ENCODE measurements at regions not wholly inside any gene's neighbourhood (a gene's known extent, or its start where the extent isn't known, plus 50 kb on each side); places are given as distances from the start of the nearest gene placed in this dataset.
"Not testable (repeated sequence)": the region's sequence is repeated elsewhere in the genome, so short reads cannot be mapped to it uniquely, and the experiment has no call there.

GRCh38 chr11:25612806-25613205 is 719.1 kb upstream of the ANO3 start:
- Histone ChIP-seq H3K36me3 (ENCODE audit: control insufficient read depth, insufficient read depth, low read length) (no peaks in the 10 kb centered on the region), H3K9ac (ENCODE audit: low read depth, low read length) (no peak overlapping the region), H3K4me3 (ENCODE audit: low read depth, low read length) (no peak overlapping the region), H3K27me3 (ENCODE audit: control insufficient read depth, insufficient read depth, low read length) (no peaks in the 10 kb centered on the region), H3K9me3 (ENCODE audit: control insufficient read depth, insufficient read depth, low read length) (peaks cover 17% of the 10 kb centered on the region), H3K4me1 (ENCODE audit: control insufficient read depth, insufficient read depth, low read length) (peaks cover 7% of the 10 kb centered on the region; the same call in 1 of the 2 replicates), H3K27ac (ENCODE audit: low read depth, low read length) (no peak overlapping the region)

GRCh38 chr11:25613451-25613850 is 718.5 kb upstream of the ANO3 start:
- no peak overlapping the region for H3K9ac ChIP-seq (ENCODE audit: low read depth, low read length)
- no peaks in the 10 kb centered on the region for H3K27me3 ChIP-seq (ENCODE audit: control insufficient read depth, insufficient read depth, low read length)
- no peak overlapping the region for H3K4me3 ChIP-seq (ENCODE audit: low read depth, low read length)
- peaks cover 17% of the 10 kb centered on the region for H3K9me3 ChIP-seq (ENCODE audit: control insufficient read depth, insufficient read depth, low read length)
- peaks cover 7% of the 10 kb centered on the region; the same call in 1 of the 2 replicates for H3K4me1 ChIP-seq (ENCODE audit: control insufficient read depth, insufficient read depth, low read length)
- no peaks in the 10 kb centered on the region for H3K36me3 ChIP-seq (ENCODE audit: control insufficient read depth, insufficient read depth, low read length)
- no peak overlapping the region for H3K27ac ChIP-seq (ENCODE audit: low read depth, low read length)

GRCh38 chr11:25613865-25614264 is 718.1 kb upstream of the ANO3 start:
- H3K36me3 ChIP-seq (ENCODE audit: control insufficient read depth, insufficient read depth, low read length) = no peaks in the 10 kb centered on the region
- H3K27me3 ChIP-seq (ENCODE audit: control insufficient read depth, insufficient read depth, low read length) = no peaks in the 10 kb centered on the region
- H3K9me3 ChIP-seq (ENCODE audit: control insufficient read depth, insufficient read depth, low read length) = peaks cover 17% of the 10 kb centered on the region
- H3K4me1 ChIP-seq (ENCODE audit: control insufficient read depth, insufficient read depth, low read length) = peaks cover 7% of the 10 kb centered on the region; the same call in 1 of the 2 replicates
- H3K27ac ChIP-seq (ENCODE audit: low read depth, low read length) = no peak overlapping the region
- no peak overlapping the region for H3K9ac ChIP-seq (ENCODE audit: low read depth, low read length)
- no peak overlapping the region for H3K4me3 ChIP-seq (ENCODE audit: low read depth, low read length)

DNA sequence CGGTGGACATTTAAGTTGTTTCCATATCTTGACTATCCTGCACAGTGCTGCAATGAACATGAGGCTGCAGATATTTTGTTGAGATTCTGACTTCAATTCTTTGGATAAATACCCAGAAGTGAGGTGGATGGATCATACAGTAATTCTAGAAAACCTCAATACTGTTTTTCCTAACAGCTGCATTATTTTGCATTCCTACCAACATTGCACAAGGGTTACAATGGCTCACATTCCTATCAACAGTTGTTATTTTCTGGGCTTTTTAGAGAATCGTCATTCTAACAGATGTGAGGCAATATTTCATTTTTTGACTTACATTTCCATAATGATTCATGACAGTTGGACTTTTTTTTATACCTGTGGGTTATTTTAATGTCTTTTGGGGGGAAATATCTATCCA is 716.9 kb upstream of the ANO3 start:
- no peak overlapping the region for H3K27ac ChIP-seq (ENCODE audit: low read depth, low read length)
- H3K9me3 ChIP-seq (ENCODE audit: control insufficient read depth, insufficient read depth, low read length) = peaks cover 15% of the 10 kb centered on the region
- peaks cover 7% of the 10 kb centered on the region; the same call in 1 of the 2 replicates for H3K4me1 ChIP-seq (ENCODE audit: control insufficient read depth, insufficient read depth, low read length)
- H3K27me3 ChIP-seq (ENCODE audit: control insufficient read depth, insufficient read depth, low read length) = no peaks in the 10 kb centered on the region
- H3K4me3 ChIP-seq (ENCODE audit: low read depth, low read length) = no peak overlapping the region
- no peak overlapping the region for H3K9ac ChIP-seq (ENCODE audit: low read depth, low read length)
- H3K36me3 ChIP-seq (ENCODE audit: control insufficient read depth, insufficient read depth, low read length) = no peaks in the 10 kb centered on the region

- H3K9ac ChIP-seq (ENCODE audit: low read depth, low read length) = no peak overlapping the region
- H3K36me3 ChIP-seq (ENCODE audit: control insufficient read depth, insufficient read depth, low read length) = no peaks in the 10 kb centered on the region
- peaks cover 9% of the 10 kb centered on the region for H3K9me3 ChIP-seq (ENCODE audit: control insufficient read depth, insufficient read depth, low read length)
- H3K4me1 ChIP-seq (ENCODE audit: control insufficient read depth, insufficient read depth, low read length) = peaks cover 7% of the 10 kb centered on the region; the same call in 1 of the 2 replicates
- no peak overlapping the region for H3K27ac ChIP-seq (ENCODE audit: low read depth, low read length)
- no peaks in the 10 kb centered on the region for H3K27me3 ChIP-seq (ENCODE audit: control insufficient read depth, insufficient read depth, low read length)
- H3K4me3 ChIP-seq (ENCODE audit: low read depth, low read length) = no peak overlapping the region
These were observed 716.1 kb upstream of the ANO3 start for GRCh38 chr11:25615841-25616240.

GRCh38 chr11:25625094-25625493 is 706.8 kb upstream of the ANO3 start:
- no peaks in the 10 kb centered on the region for H3K27me3 ChIP-seq (ENCODE audit: control insufficient read depth, insufficient read depth, low read length)
- H3K27ac ChIP-seq (ENCODE audit: low read depth, low read length) = no peak overlapping the region
- H3K4me1 ChIP-seq (ENCODE audit: control insufficient read depth, insufficient read depth, low read length) = no peaks in the 10 kb centered on the region
- H3K9ac ChIP-seq (ENCODE audit: low read depth, low read length) = no peak overlapping the region
- no peaks in the 10 kb centered on the region for H3K36me3 ChIP-seq (ENCODE audit: control insufficient read depth, insufficient read depth, low read length)
- H3K4me3 ChIP-seq (ENCODE audit: low read depth, low read length) = no peak overlapping the region
- no peaks in the 10 kb centered on the region; the same call in 1 of the 2 replicates for H3K9me3 ChIP-seq (ENCODE audit: control insufficient read depth, insufficient read depth, low read length)

- Histone ChIP-seq H3K9me3 (ENCODE audit: control insufficient read depth, insufficient read depth, low read length) (no peaks in the 10 kb centered on the region; the same call in 1 of the 2 replicates), H3K4me1 (ENCODE audit: control insufficient read depth, insufficient read depth, low read length) (no peaks in the 10 kb centered on the region), H3K4me3 (ENCODE audit: low read depth, low read length) (no peak overlapping the region), H3K27me3 (ENCODE audit: control insufficient read depth, insufficient read depth, low read length) (no peaks in the 10 kb centered on the region), H3K9ac (ENCODE audit: low read depth, low read length) (no peak overlapping the region), H3K27ac (ENCODE audit: low read depth, low read length) (no peak overlapping the region), H3K36me3 (ENCODE audit: control insufficient read depth, insufficient read depth, low read length) (no peaks in the 10 kb centered on the region)
These were observed 703.9 kb upstream of the ANO3 start for GRCh38 chr11:25628030-25628429.

DNA sequence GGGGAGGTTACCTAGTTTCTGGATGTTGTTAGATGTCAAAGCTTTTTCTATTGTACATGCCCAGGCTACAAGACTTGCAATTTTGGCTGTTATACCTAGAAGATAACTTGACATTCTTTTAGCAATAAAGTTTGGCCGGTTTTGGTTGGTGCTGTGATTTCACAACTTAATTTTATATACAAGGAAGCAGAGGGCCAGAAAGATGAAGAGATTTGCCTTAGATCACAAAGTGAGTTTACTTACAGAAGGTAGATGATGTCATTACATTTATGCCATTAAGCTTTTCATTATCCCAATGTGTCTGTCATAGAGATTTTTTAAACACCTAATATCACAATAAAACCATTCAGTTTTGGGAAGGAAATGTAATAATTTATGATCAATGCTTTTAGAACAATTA is 698.7 kb upstream of the ANO3 start:
- no peaks in the 10 kb centered on the region for H3K36me3 ChIP-seq (ENCODE audit: control insufficient read depth, insufficient read depth, low read length)
- H3K9me3 ChIP-seq (ENCODE audit: control insufficient read depth, insufficient read depth, low read length) = no peaks in the 10 kb centered on the region
- no peak overlapping the region for H3K27ac ChIP-seq (ENCODE audit: low read depth, low read length)
- no peaks in the 10 kb centered on the region for H3K27me3 ChIP-seq (ENCODE audit: control insufficient read depth, insufficient read depth, low read length)
- no peak overlapping the region for H3K4me3 ChIP-seq (ENCODE audit: low read depth, low read length)
- no peaks in the 10 kb centered on the region for H3K4me1 ChIP-seq (ENCODE audit: control insufficient read depth, insufficient read depth, low read length)
- H3K9ac ChIP-seq (ENCODE audit: low read depth, low read length) = no peak overlapping the region

- not testable (repeated sequence) for H3K4me1 ChIP-seq (ENCODE audit: control insufficient read depth, insufficient read depth, low read length); H3K27me3 ChIP-seq (ENCODE audit: control insufficient read depth, insufficient read depth, low read length); H3K36me3 ChIP-seq (ENCODE audit: control insufficient read depth, insufficient read depth, low read length); H3K27ac ChIP-seq (ENCODE audit: low read depth, low read length); H3K4me3 ChIP-seq (ENCODE audit: low read depth, low read length); H3K9ac ChIP-seq (ENCODE audit: low read depth, low read length)
- H3K9me3 ChIP-seq (ENCODE audit: control insufficient read depth, insufficient read depth, low read length) = peaks cover 11% of the 10 kb centered on the region; the same call in 1 of the 2 replicates
These were observed 682.7 kb upstream of the ANO3 start for GRCh38 chr11:25649220-25649619.

DNA sequence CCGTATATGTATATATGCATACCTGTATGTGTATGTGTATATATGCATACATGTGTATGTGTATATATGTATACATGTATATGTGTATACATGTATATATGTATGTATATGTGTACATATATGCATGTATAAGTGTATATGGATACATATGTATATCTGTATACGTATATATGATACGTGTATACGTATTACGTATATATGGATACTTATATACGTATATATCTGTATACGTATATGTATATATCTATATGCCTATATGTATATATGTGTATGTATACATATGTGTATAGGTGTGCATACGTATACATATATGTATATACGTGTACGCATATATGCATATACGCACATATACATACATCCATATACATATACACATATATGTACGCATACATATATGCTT is 681.6 kb upstream of the ANO3 start:
- Histone ChIP-seq H3K27ac (ENCODE audit: low read depth, low read length) (no peak overlapping the region), H3K36me3 (ENCODE audit: control insufficient read depth, insufficient read depth, low read length) (no peaks in the 10 kb centered on the region), H3K4me3 (ENCODE audit: low read depth, low read length) (no peak overlapping the region), H3K9me3 (ENCODE audit: control insufficient read depth, insufficient read depth, low read length) (peaks cover 11% of the 10 kb centered on the region; the same call in 1 of the 2 replicates), H3K9ac (ENCODE audit: low read depth, low read length) (no peak overlapping the region), H3K4me1 (ENCODE audit: control insufficient read depth, insufficient read depth, low read length) (no peaks in the 10 kb centered on the region), H3K27me3 (ENCODE audit: control insufficient read depth, insufficient read depth, low read length) (no peaks in the 10 kb centered on the region)

GRCh38 chr11:25655636-25656035 is 676.3 kb upstream of the ANO3 start:
- Histone ChIP-seq H3K4me1 (ENCODE audit: control insufficient read depth, insufficient read depth, low read length) (no peaks in the 10 kb centered on the region), H3K9me3 (ENCODE audit: control insufficient read depth, insufficient read depth, low read length) (peaks cover 4% of the 10 kb centered on the region; the same call in 1 of the 2 replicates), H3K27me3 (ENCODE audit: control insufficient read depth, insufficient read depth, low read length) (no peaks in the 10 kb centered on the region), H3K9ac (ENCODE audit: low read depth, low read length) (no peak overlapping the region), H3K27ac (ENCODE audit: low read depth, low read length) (no peak overlapping the region), H3K36me3 (ENCODE audit: control insufficient read depth, insufficient read depth, low read length) (no peaks in the 10 kb centered on the region), H3K4me3 (ENCODE audit: low read depth, low read length) (no peak overlapping the region)

DNA sequence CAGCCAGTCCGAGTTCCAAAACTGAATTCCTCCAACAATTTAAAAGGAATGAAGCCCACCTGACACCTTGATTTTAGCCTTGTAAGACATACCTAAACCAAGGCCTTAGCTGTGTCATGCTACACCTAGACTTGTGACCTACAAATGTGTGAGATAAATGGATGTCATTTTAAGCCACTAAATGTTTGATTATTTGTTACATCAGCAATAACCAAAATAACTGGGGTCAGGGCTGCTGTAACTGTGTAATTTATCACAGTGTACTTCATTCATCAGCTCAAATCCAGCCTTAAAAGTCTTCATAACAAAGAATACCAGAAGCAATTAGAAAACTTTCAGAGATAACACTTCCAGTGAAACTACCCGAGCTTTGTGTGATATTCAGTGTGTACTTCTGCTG is 673.0 kb upstream of the ANO3 start:
- Histone ChIP-seq H3K4me3 (ENCODE audit: low read depth, low read length) (no peak overlapping the region), H3K27ac (ENCODE audit: low read depth, low read length) (no peak overlapping the region), H3K27me3 (ENCODE audit: control insufficient read depth, insufficient read depth, low read length) (no peaks in the 10 kb centered on the region), H3K4me1 (ENCODE audit: control insufficient read depth, insufficient read depth, low read length) (no peaks in the 10 kb centered on the region), H3K9ac (ENCODE audit: low read depth, low read length) (no peak overlapping the region), H3K9me3 (ENCODE audit: control insufficient read depth, insufficient read depth, low read length) (no peaks in the 10 kb centered on the region), H3K36me3 (ENCODE audit: control insufficient read depth, insufficient read depth, low read length) (no peaks in the 10 kb centered on the region)
